ENCODE measurements at regions not wholly inside any gene's neighbourhood (a gene's known extent, or its start where the extent isn't known, plus 50 kb on each side); places are given as distances from the start of the nearest gene placed in this dataset.
"Not testable (repeated sequence)": the region's sequence is repeated elsewhere in the genome, so short reads cannot be mapped to it uniquely, and the experiment has no call there.

- ATAC-seq = no peak
- intact Hi-C loops (cut with DNase I, micrococcal nuclease) = no loop called here
- DNase-seq = no peak
Observed at GRCh38 chr5:112560371-112560770, 141.3 kb upstream of the EPB41L4A start.

- intact Hi-C loops (cut with DNase I, micrococcal nuclease) = no loop called here
- no peak for DNase-seq
- ATAC-seq = no peak
Observed at GRCh38 chr5:112563169-112563826, 144.2 kb upstream of the EPB41L4A start.

GRCh38 chr5:112566251-112566650 is 147.2 kb upstream of the EPB41L4A start:
- ATAC-seq = no peak
- intact Hi-C loops (cut with DNase I, micrococcal nuclease) = no loop called here
- no peak for DNase-seq

- intact Hi-C loops (cut with DNase I, micrococcal nuclease) = no loop called here
- DNase-seq = no peak
Observed at GRCh38 chr5:112569596-112569995, 150.5 kb upstream of the EPB41L4A start.

GRCh38 chr5:112570708-112571444 is 151.8 kb upstream of the EPB41L4A start:
- DNase-seq (no peak), ATAC-seq (no peak)
- intact Hi-C loops (cut with DNase I, micrococcal nuclease) = no loop called here

More at GRCh38 chr5:112569596-112569995, 150.5 kb upstream of the EPB41L4A start:
- no peak for ATAC-seq

GRCh38 chr5:112573441-112573840 is 154.4 kb upstream of the EPB41L4A start:
- intact Hi-C loops (cut with DNase I, micrococcal nuclease) = no loop called here

GRCh38 chr5:112574536-112574935 is 155.5 kb upstream of the EPB41L4A start:
- intact Hi-C loops (cut with DNase I, micrococcal nuclease) = no loop called here
- no peak for DNase-seq
- no peak for ATAC-seq

More at GRCh38 chr5:112573441-112573840, 154.4 kb upstream of the EPB41L4A start:
- ATAC-seq (no peak), DNase-seq (no peak)

GRCh38 chr5:112576298-112576925 is 157.3 kb upstream of the EPB41L4A start:
- DNase-seq = no peak
- no peak for ATAC-seq
- intact Hi-C loops (cut with DNase I, micrococcal nuclease) = no loop called here

GRCh38 chr5:112579599-112580170 is 158.0 kb upstream of the APC start:
- no peak for ATAC-seq
- no peak for DNase-seq
- intact Hi-C loops (cut with DNase I, micrococcal nuclease) = no loop called here

GRCh38 chr5:112581811-112582320 is 155.8 kb upstream of the APC start:
- DNase-seq (no peak), ATAC-seq (no peak)
- intact Hi-C loops (cut with DNase I, micrococcal nuclease) = no loop called here

- ATAC-seq (no peak), DNase-seq (no peak)
- intact Hi-C loops (cut with DNase I, micrococcal nuclease) = no loop called here
Observed at GRCh38 chr5:112583166-112583565, 154.5 kb upstream of the APC start.

- intact Hi-C loops (cut with DNase I, micrococcal nuclease) = no loop called here
- ATAC-seq (no peak), DNase-seq (no peak)
Observed at GRCh38 chr5:112584781-112585180, 152.9 kb upstream of the APC start.

GRCh38 chr5:112586596-112587062 is 151.1 kb upstream of the APC start:
- ATAC-seq = no peak
- intact Hi-C loops (cut with DNase I, micrococcal nuclease) = no loop called here
- DNase-seq = no peak

GRCh38 chr5:112590858-112591257 is 146.8 kb upstream of the APC start:
- DNase-seq; ATAC-seq; intact Hi-C loops (cut with DNase I, micrococcal nuclease): not testable (repeated sequence)

- ATAC-seq (no peak), DNase-seq (no peak)
- intact Hi-C loops (cut with DNase I, micrococcal nuclease) = no loop called here
Observed at GRCh38 chr5:112594095-112594850, 143.4 kb upstream of the APC start.

GRCh38 chr5:112594941-112595340 is 142.7 kb upstream of the APC start:
- DNase-seq (no peak), ATAC-seq (no peak)
- intact Hi-C loops (cut with DNase I, micrococcal nuclease) = no loop called here

GRCh38 chr5:112597831-112598230 is 139.9 kb upstream of the APC start:
- intact Hi-C loops (cut with DNase I, micrococcal nuclease) = no loop called here
- DNase-seq = no peak
- ATAC-seq = no peak

- DNase-seq; intact Hi-C loops (cut with DNase I, micrococcal nuclease); ATAC-seq: not testable (repeated sequence)
Observed at GRCh38 chr5:112600510-112600909, 137.2 kb upstream of the APC start.
